HepG2 (cell line): ENCODE measurements at regions not wholly inside any gene's neighbourhood (a gene's known extent, or its start where the extent isn't known, plus 50 kb on each side); places are given as distances from the start of the nearest gene placed in this dataset.

Experiments used
- ATAC-seq: fragments of 200-7000 bp; cut with Tn5 transposase; 3 replicates; pipeline ENCODE4 v1.9.1; 2020; ENCODE audit warnings: mild to moderate bottlenecking, moderate library complexity
- BruUV-seq: library from RNA; stranded (reverse); fragments of 400-500 nt; replicated peaks from 2 replicates; lab custom pipeline; 2021; lab: Mats Ljungman, UMichigan
- CTCF ChIA-PET: fragments of 300-600 bp; formaldehyde crosslinking; extraction: SDS; loops from one replicate; lab custom pipeline; 2021; ENCODE audit warnings: low total read pairs, inconsistent platforms, low intra/inter-chr PET ratio; lab: Yijun Ruan, JAX
- POLR2A ChIA-PET: fragments of 350-600 bp; sonication (Branson Sonifier 250); formaldehyde crosslinking; loops from one replicate; lab custom pipeline; 2020; ENCODE audit warnings: antibody characterized with exemption, inconsistent platforms; lab: Yijun Ruan, JAX
- DNase-seq: peaks from one replicate; pipeline ENCODE4 v3.0.0-alpha.2; 2015; ENCODE audit warnings: low spot score
- FAIRE-seq: peaks from 3 replicates; lab custom pipeline; 2011; peaks lifted over from hg19 to GRCh38; lab: Jason Lieb, UNC
- H2AFZ ChIP-seq: one replicate; pipeline ENCODE4 v1.6.1; 2011; ENCODE audit warnings: low read length, inconsistent platforms
- H3K27ac ChIP-seq: fragments of 300-600 bp; 3 replicates; pipeline ENCODE4 v1.8.0; 2011; ENCODE audit warnings: mixed run types, mild to moderate bottlenecking, mixed read lengths, low read length, inconsistent platforms; ENCODE audit not compliant: insufficient read depth; ENCODE audit errors: extremely low read length
- H3K27me3 ChIP-seq, 2 experiments: fragments of 200-600 bp in 1 of 2; 2 replicates in 1 of 2; 3 replicates in 1 of 2; pipeline versions ENCODE4 v1.6.0 to v1.8.0; 2011; ENCODE audit warnings: low read length in 2 of 2, mild to moderate bottlenecking in 2 of 2, moderate library complexity in 2 of 2, inconsistent platforms in 1 of 2; ENCODE audit not compliant: insufficient read depth in 2 of 2, control insufficient read depth in 1 of 2
- H3K36me3 ChIP-seq, 2 experiments: fragments of 200-600 bp in 1 of 2; replicated peaks in 1 of 2; 2 replicates in 1 of 2; 3 replicates in 1 of 2; pipeline versions ENCODE4 v1.5.1 to v1.8.0; 2011; ENCODE audit warnings: low read length in 2 of 2, inconsistent platforms in 1 of 2; ENCODE audit not compliant: insufficient read depth in 2 of 2, control insufficient read depth in 1 of 2
- H3K4me1 ChIP-seq: 2 replicates; pipeline ENCODE4 v1.5.1; 2012; ENCODE audit warnings: low read length, inconsistent platforms; ENCODE audit not compliant: insufficient read depth
- H3K4me2 ChIP-seq: 2 replicates; pipeline ENCODE4 v1.6.0; 2011; ENCODE audit warnings: low read depth, low read length, inconsistent platforms
- H3K4me3 ChIP-seq, 3 experiments: fragments of 200-600 bp in 1 of 3; sonication (generic), shearing (Covaris generic) in 1 of 3; replicated peaks in 1 of 3; 2 replicates each; pipeline ENCODE4 v1.5.1; 2011 to 2016; ENCODE audit warnings: low read length in 3 of 3, inconsistent platforms in 2 of 3, low read depth in 2 of 3, mild to moderate bottlenecking in 2 of 3, control low read depth in 1 of 3, mixed read lengths in 1 of 3; ENCODE audit not compliant: insufficient read depth in 1 of 3
- H3K79me2 ChIP-seq: one replicate; pipeline ENCODE4 v1.6.1; 2011; ENCODE audit warnings: low read length, inconsistent platforms; ENCODE audit not compliant: insufficient read depth
- H3K9ac ChIP-seq: 2 replicates; pipeline ENCODE4 v1.6.0; 2011; ENCODE audit warnings: mild to moderate bottlenecking, low read depth, low read length, inconsistent platforms; ENCODE audit not compliant: insufficient read depth
- H3K9me3 ChIP-seq: 2 replicates; pipeline ENCODE4 v1.5.1; 2012; ENCODE audit warnings: mild to moderate bottlenecking, low read length
- H4K20me1 ChIP-seq: 2 replicates; pipeline ENCODE4 v1.6.0; 2011; ENCODE audit warnings: inconsistent platforms, mild to moderate bottlenecking, low read length, moderate library complexity; ENCODE audit not compliant: insufficient read depth
- CBX1 ChIP-seq: IDR thresholded peaks from one replicate; pipeline ENCODE4 v1.6.1; 2016; ENCODE audit warnings: antibody characterized with exemption, low read depth
- CBX5 ChIP-seq: sonication (generic); formaldehyde crosslinking; IDR thresholded peaks from 2 replicates; pipeline ENCODE4 v1.4.0; 2020; ENCODE audit warnings: missing genetic modification reagents, borderline replicate concordance
- CCAR2 ChIP-seq: fragments of 200-400 bp; formaldehyde crosslinking; optimal IDR thresholded peaks from 2 replicates; pipeline ENCODE3; 2018; ENCODE audit warnings: low read depth, mild to moderate bottlenecking, low read length, moderate library complexity
- HNRNPUL1 ChIP-seq: fragments of 200-400 bp; formaldehyde crosslinking; IDR thresholded peaks from 2 replicates; pipeline ENCODE4 v1.6.1; 2017; ENCODE audit warnings: low read depth, mild to moderate bottlenecking, low read length, moderate library complexity
- MATR3 ChIP-seq: sonication (generic); formaldehyde crosslinking; IDR thresholded peaks from 2 replicates; pipeline ENCODE4 v1.4.0; 2020; ENCODE audit warnings: missing genetic modification reagents
- NFIB ChIP-seq: sonication (generic); formaldehyde crosslinking; IDR thresholded peaks from 2 replicates; pipeline ENCODE4 v1.9.0; 2021; ENCODE audit warnings: missing genetic modification reagents, mild to moderate bottlenecking, borderline replicate concordance
- SOX5 ChIP-seq: IDR thresholded peaks from 2 replicates; pipeline ENCODE4 v1.6.1; 2016; ENCODE audit warnings: borderline replicate concordance
- TBX2 ChIP-seq: sonication (generic); formaldehyde crosslinking; IDR thresholded peaks from 2 replicates; pipeline ENCODE4 v1.5.0; 2020; ENCODE audit warnings: missing genetic modification reagents, mild to moderate bottlenecking, borderline replicate concordance
- TCF7L2 ChIP-seq: IDR thresholded peaks from 2 replicates; pipeline ENCODE4 v1.6.1; 2011; ENCODE audit warnings: mild to moderate bottlenecking, low read depth, low read length, moderate library complexity
- ZBTB42 ChIP-seq: sonication (generic); formaldehyde crosslinking; IDR thresholded peaks from 2 replicates; pipeline ENCODE4 v1.5.0; 2020; ENCODE audit warnings: mild to moderate bottlenecking, missing genetic modification reagents
- ZNF20 ChIP-seq: sonication (generic); formaldehyde crosslinking; IDR thresholded peaks from 2 replicates; pipeline ENCODE4 v1.4.0; 2020; ENCODE audit warnings: mild to moderate bottlenecking, moderate library complexity, missing genetic modification reagents
- ZNF234 ChIP-seq: sonication (generic); formaldehyde crosslinking; conservative IDR thresholded peaks from 2 replicates; pipeline ENCODE4 v1.5.1; 2020; ENCODE audit warnings: mild to moderate bottlenecking, missing genetic modification reagents
- ZNF619 ChIP-seq: sonication (generic); formaldehyde crosslinking; IDR thresholded peaks from 2 replicates; pipeline ENCODE4 v1.4.0; 2020; ENCODE audit warnings: mild to moderate bottlenecking, missing genetic modification reagents
- ZNF761 ChIP-seq: sonication (generic); formaldehyde crosslinking; conservative IDR thresholded peaks from 2 replicates; pipeline ENCODE4 v1.4.0; 2020; ENCODE audit warnings: mild to moderate bottlenecking, missing genetic modification reagents
- WGBS: methylation state at CpG from one replicate; pipeline ENCODE4 v1.1.6; 2017; ENCODE audit warnings: low lambda C conversion rate; 5-methylcytosine and 5-hydroxymethylcytosine counted together
- in situ Hi-C: cut with HindIII; loops from 2 replicates; pipeline ENCODE4 v1.10.0; 2017; ENCODE audit warnings: low pct_unique_long_range_greater_than_20kb; ENCODE audit not compliant: extremely low pct_ligation_motif_present
- intact Hi-C: fragments of 100-400 bp; cut with micrococcal nuclease; formaldehyde crosslinking; loops from one replicate; pipeline ENCODE4 v1.10.0; 2022; ENCODE audit not compliant: unreplicated experiment
- TF ChIP-seq, protein P1 (sequence below): sonication (generic); formaldehyde crosslinking; IDR thresholded peaks from 2 replicates; pipeline ENCODE4 v1.8.1; 2023; ENCODE audit warnings: mild to moderate bottlenecking, missing genetic modification reagents
- TF ChIP-seq, protein P2 (sequence below): IDR thresholded peaks from 2 replicates; pipeline ENCODE4 v1.6.1; 2012; ENCODE audit warnings: low read depth, low read length, improper control_type of control experiment
- TF ChIP-seq, protein P3 (sequence below): sonication (generic); formaldehyde crosslinking; IDR thresholded peaks from 2 replicates; pipeline ENCODE4 v1.5.0; 2020; ENCODE audit warnings: missing genetic modification reagents

DNA sequence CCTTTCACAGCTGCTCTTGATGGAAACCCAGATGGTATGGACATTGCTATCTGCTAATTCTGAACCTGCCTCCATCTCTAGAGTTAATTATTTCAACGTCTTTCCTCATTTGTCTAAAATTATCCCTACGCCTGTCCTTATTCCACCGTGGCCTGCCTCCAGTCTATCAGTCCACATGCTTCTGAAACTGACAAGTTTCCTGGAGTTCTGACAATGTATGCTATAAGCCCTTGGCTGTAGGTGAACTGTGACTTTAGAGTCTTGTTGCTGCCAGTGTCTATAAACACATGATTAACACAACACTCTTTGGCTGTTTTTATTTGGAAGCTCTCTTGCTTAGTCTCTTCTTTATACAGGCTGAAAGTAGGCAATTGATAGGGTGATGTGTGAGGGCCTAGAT, 1052.9 kb downstream of the TMTC2 start:
- ChIA-PET POLR2A (no interaction called here), CTCF (no interaction called here)
- DNase-seq, result no peak
- Histone ChIP-seq H3K4me2 (no peak overlapping the region), H3K4me3 (no peak overlapping the region), H3K9me3 (peaks cover 79% of the 10 kb centered on the region), H3K9ac (no peak overlapping the region), H3K27me3 (no peaks in the 10 kb centered on the region), H3K79me2 (no peaks in the 10 kb centered on the region), H3K36me3 (no peaks in the 10 kb centered on the region), H2AFZ (no peak overlapping the region), H3K4me1 (no peaks in the 10 kb centered on the region), H4K20me1 (no peaks in the 10 kb centered on the region), H3K27ac (no peak overlapping the region)
- TF ChIP-seq ZBTB42 (CRISPR knock-in tag) (no peak), HNRNPUL1 (no peak), SOX5 (CRISPR knock-in tag) (no peak), ZNF761 (CRISPR knock-in tag) (no peak), MATR3 (CRISPR knock-in tag) (no peak), CCAR2 (no peak), CBX1 (no peak), NFIB (no peak), ZNF234 (CRISPR knock-in tag) (no peak), ZNF20 (CRISPR knock-in tag) (no peak), TCF7L2 (no peak), ZNF619 (no peak), CBX5 (CRISPR knock-in tag) (no peak), TBX2 (no peak)
- TF ChIP-seq, protein P1, sequence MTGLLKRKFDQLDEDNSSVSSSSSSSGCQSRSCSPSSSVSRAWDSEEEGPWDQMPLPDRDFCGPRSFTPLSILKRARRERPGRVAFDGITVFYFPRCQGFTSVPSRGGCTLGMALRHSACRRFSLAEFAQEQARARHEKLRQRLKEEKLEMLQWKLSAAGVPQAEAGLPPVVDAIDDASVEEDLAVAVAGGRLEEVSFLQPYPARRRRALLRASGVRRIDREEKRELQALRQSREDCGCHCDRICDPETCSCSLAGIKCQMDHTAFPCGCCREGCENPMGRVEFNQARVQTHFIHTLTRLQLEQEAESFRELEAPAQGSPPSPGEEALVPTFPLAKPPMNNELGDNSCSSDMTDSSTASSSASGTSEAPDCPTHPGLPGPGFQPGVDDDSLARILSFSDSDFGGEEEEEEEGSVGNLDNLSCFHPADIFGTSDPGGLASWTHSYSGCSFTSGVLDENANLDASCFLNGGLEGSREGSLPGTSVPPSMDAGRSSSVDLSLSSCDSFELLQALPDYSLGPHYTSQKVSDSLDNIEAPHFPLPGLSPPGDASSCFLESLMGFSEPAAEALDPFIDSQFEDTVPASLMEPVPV (CRISPR knock-in tag), result no peak
- TF ChIP-seq, protein P2, sequence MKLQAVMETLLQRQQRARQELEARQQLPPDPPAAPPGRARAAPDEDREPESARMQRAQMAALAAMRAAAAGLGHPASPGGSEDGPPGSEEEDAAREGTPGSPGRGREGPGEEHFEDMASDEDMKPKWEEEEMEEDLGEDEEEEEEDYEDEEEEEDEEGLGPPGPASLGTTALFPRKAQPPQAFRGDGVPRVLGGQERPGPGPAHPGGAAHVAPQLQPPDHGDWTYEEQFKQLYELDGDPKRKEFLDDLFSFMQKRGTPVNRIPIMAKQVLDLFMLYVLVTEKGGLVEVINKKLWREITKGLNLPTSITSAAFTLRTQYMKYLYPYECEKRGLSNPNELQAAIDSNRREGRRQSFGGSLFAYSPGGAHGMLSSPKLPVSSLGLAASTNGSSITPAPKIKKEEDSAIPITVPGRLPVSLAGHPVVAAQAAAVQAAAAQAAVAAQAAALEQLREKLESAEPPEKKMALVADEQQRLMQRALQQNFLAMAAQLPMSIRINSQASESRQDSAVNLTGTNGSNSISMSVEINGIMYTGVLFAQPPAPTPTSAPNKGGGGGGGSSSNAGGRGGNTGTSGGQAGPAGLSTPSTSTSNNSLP, result no peak
- TF ChIP-seq, protein P3, sequence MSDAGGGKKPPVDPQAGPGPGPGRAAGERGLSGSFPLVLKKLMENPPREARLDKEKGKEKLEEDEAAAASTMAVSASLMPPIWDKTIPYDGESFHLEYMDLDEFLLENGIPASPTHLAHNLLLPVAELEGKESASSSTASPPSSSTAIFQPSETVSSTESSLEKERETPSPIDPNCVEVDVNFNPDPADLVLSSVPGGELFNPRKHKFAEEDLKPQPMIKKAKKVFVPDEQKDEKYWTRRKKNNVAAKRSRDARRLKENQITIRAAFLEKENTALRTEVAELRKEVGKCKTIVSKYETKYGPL (CRISPR knock-in tag), result no peak
- no peak for FAIRE-seq
- in situ Hi-C loops (no loop called here), intact Hi-C loops (no loop called here)
- no peak for ATAC-seq
- no TSS peak for BruUV-seq
- WGBS, result 15% methylated on average over 3 of the region's 3 CpGs
